Immature natural killer cell (primary cell): ENCODE measurements at regions not wholly inside any gene's neighbourhood (a gene's known extent, or its start where the extent isn't known, plus 50 kb on each side); places are given as distances from the start of the nearest gene placed in this dataset.
A peak's percentile ranks its signal among the peaks of the same experiment; 100 is the strongest.
"Not testable (repeated sequence)": the region's sequence is repeated elsewhere in the genome, so short reads cannot be mapped to it uniquely, and the experiment has no call there.

ENCODE experiments used
- DNase-seq, 3 donors: peaks; one replicate each; pipeline ENCODE4 v3.0.0; 2022; ENCODE audit warnings: mixed read lengths in 1 of 3
- H3K27ac Mint-ChIP-seq, 6 donors: one replicate each; pipeline ENCODE4 v1.8.0; 2020; ENCODE audit warnings: mixed read lengths in 6 of 6, mild to moderate bottlenecking in 5 of 6, inconsistent platforms in 4 of 6, moderate library complexity in 3 of 6
- H3K27me3 Mint-ChIP-seq, 3 donors: one replicate each; pipeline ENCODE4 v1.8.0; 2020 to 2021; ENCODE audit warnings: low read depth in 3 of 3, mild to moderate bottlenecking in 3 of 3, mixed read lengths in 3 of 3, moderate library complexity in 3 of 3, inconsistent platforms in 1 of 3
- H3K36me3 Mint-ChIP-seq, 3 donors: one replicate each; pipeline ENCODE4 v1.8.0; 2020; ENCODE audit warnings: mixed read lengths in 3 of 3, inconsistent platforms in 2 of 3, mild to moderate bottlenecking in 2 of 3
- H3K4me1 Mint-ChIP-seq, 2 donors: one replicate each; pipeline ENCODE4 v1.8.0; 2020; ENCODE audit warnings: inconsistent platforms in 2 of 2, mild to moderate bottlenecking in 2 of 2, mixed read lengths in 2 of 2, moderate library complexity in 1 of 2
- H3K4me3 Mint-ChIP-seq, 5 donors: one replicate each; pipeline ENCODE4 v1.8.0; 2020; ENCODE audit warnings: mild to moderate bottlenecking in 5 of 5, mixed read lengths in 5 of 5, inconsistent platforms in 3 of 5, moderate library complexity in 3 of 5
- H3K9me3 Mint-ChIP-seq, 6 donors: one replicate each; pipeline ENCODE4 v1.8.0; 2020; ENCODE audit warnings: mild to moderate bottlenecking in 6 of 6, mixed read lengths in 6 of 6, inconsistent platforms in 4 of 6, moderate library complexity in 3 of 6

- no peak for DNase-seq
- no peak overlapping the region for H3K27ac Mint-ChIP-seq
- H3K27me3 Mint-ChIP-seq: peaks cover 3 to 10% (median 5%) of the 10 kb centered on the region in 3 donors
- peaks cover 0 to 2% (median 0%) of the 10 kb centered on the region in 6 donors for H3K9me3 Mint-ChIP-seq
- no peaks in the 10 kb centered on the region for H3K36me3 Mint-ChIP-seq
- no peaks in the 10 kb centered on the region for H3K4me1 Mint-ChIP-seq
- no peak overlapping the region for H3K4me3 Mint-ChIP-seq
These were observed 65.0 kb upstream of the ETV3 start for GRCh38 chr1:157203166-157203565.

GRCh38 chr1:157202331-157202730, 64.1 kb upstream of the ETV3 start:
- H3K27ac Mint-ChIP-seq: no peak overlapping the region
- no peaks in the 10 kb centered on the region for H3K36me3 Mint-ChIP-seq
- H3K27me3 Mint-ChIP-seq: peaks cover 3 to 10% (median 4%) of the 10 kb centered on the region in 3 donors
- DNase-seq: no peak
- peaks cover 0 to 2% (median 0%) of the 10 kb centered on the region in 6 donors for H3K9me3 Mint-ChIP-seq
- H3K4me1 Mint-ChIP-seq: no peaks in the 10 kb centered on the region
- H3K4me3 Mint-ChIP-seq: no peak overlapping the region

DNA sequence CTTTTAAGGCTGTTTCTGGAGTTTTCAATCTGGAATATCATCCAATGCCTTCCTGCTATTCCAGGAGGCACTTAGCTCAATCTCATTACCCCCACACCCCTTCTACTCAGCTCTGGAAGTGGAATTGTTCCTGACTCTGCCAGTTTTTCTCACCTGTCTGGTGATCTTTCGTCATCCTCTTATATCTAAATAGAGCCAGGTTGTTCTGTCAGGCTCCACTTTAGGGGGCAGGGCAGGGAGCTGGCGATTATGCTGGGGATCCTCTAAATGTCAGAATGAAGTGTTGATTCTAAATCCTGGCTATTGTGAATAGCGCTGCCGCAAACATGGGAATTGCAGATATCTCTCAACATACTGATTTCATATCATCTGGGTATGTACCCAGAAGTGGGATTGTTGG, 63.6 kb upstream of the ETV3 start:
- DNase-seq: no peak
- Mint-ChIP-seq H3K4me1 (peaks cover 0 to under 1% of the 10 kb centered on the region in 2 donors), H3K27ac (no peak overlapping the region), H3K36me3 (no peaks in the 10 kb centered on the region), H3K4me3 (no peak overlapping the region), H3K27me3 (peaks cover 3 to 10% (median 4%) of the 10 kb centered on the region in 3 donors), H3K9me3 (peaks cover 0 to under 1% (median 0%) of the 10 kb centered on the region in 6 donors)

- H3K27ac Mint-ChIP-seq: no peak overlapping the region
- H3K4me1 Mint-ChIP-seq: peaks cover 4 to 7% of the 10 kb centered on the region in 2 donors
- H3K27me3 Mint-ChIP-seq: peaks cover 3 to 8% (median 3%) of the 10 kb centered on the region in 3 donors
- DNase-seq: no peak
- no peaks in the 10 kb centered on the region for H3K9me3 Mint-ChIP-seq
- no peak overlapping the region for H3K4me3 Mint-ChIP-seq
- H3K36me3 Mint-ChIP-seq: no peaks in the 10 kb centered on the region
These were observed 62.3 kb upstream of the ETV3 start for GRCh38 chr1:157200451-157200850.

GRCh38 chr1:157199421-157199755, 61.2 kb upstream of the ETV3 start:
- H3K36me3 Mint-ChIP-seq: no peaks in the 10 kb centered on the region
- H3K27ac Mint-ChIP-seq: no peak overlapping the region
- peaks cover 4 to 5% (median 5%) of the 10 kb centered on the region in 3 donors for H3K27me3 Mint-ChIP-seq
- peaks cover 4 to 7% of the 10 kb centered on the region in 2 donors for H3K4me1 Mint-ChIP-seq
- H3K4me3 Mint-ChIP-seq: no peak overlapping the region
- DNase-seq: no peak
- H3K9me3 Mint-ChIP-seq: no peaks in the 10 kb centered on the region

- no peak overlapping the region for H3K4me3 Mint-ChIP-seq
- H3K36me3 Mint-ChIP-seq: no peaks in the 10 kb centered on the region
- no peak overlapping the region for H3K27ac Mint-ChIP-seq
- no peaks in the 10 kb centered on the region for H3K9me3 Mint-ChIP-seq
- H3K4me1 Mint-ChIP-seq: peaks cover 4 to 7% of the 10 kb centered on the region in 2 donors
- peaks cover 4 to 5% (median 5%) of the 10 kb centered on the region in 3 donors for H3K27me3 Mint-ChIP-seq
- no peak for DNase-seq
These were observed 60.6 kb upstream of the ETV3 start for GRCh38 chr1:157198619-157199420.

DNA sequence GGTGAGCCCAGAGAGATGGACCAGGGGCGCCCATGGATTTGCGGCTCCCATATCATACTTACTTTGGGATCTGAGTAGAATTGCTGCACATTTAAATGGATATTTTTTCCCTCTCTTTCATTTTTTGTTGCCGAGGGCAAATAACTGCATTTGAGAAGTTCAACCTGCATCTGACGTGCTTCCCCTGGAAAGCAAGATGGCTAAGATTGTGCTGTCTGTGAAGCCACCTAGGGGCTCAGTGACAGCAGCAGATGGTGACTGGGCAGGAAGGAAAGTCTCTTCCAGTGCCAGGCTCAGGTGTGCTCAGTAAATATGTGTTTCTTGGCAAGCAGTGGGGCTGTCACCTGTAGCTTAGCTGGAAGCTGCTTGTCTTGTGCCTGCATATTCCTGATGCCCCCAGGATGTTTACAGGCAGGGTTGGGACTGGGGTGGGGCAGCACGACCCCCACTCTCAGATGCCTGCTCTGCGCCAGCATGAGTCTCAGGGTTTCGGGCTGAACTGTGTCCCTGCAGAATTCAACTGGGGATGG, 59.8 kb upstream of the ETV3 start:
- no peaks in the 10 kb centered on the region for H3K9me3 Mint-ChIP-seq
- H3K4me1 Mint-ChIP-seq: peaks cover 4 to 13% of the 10 kb centered on the region in 2 donors
- no peaks in the 10 kb centered on the region for H3K36me3 Mint-ChIP-seq
- no peak for DNase-seq
- no peak overlapping the region for H3K27ac Mint-ChIP-seq
- H3K27me3 Mint-ChIP-seq: peaks cover 4 to 5% (median 5%) of the 10 kb centered on the region in 3 donors
- no peak overlapping the region for H3K4me3 Mint-ChIP-seq

DNA sequence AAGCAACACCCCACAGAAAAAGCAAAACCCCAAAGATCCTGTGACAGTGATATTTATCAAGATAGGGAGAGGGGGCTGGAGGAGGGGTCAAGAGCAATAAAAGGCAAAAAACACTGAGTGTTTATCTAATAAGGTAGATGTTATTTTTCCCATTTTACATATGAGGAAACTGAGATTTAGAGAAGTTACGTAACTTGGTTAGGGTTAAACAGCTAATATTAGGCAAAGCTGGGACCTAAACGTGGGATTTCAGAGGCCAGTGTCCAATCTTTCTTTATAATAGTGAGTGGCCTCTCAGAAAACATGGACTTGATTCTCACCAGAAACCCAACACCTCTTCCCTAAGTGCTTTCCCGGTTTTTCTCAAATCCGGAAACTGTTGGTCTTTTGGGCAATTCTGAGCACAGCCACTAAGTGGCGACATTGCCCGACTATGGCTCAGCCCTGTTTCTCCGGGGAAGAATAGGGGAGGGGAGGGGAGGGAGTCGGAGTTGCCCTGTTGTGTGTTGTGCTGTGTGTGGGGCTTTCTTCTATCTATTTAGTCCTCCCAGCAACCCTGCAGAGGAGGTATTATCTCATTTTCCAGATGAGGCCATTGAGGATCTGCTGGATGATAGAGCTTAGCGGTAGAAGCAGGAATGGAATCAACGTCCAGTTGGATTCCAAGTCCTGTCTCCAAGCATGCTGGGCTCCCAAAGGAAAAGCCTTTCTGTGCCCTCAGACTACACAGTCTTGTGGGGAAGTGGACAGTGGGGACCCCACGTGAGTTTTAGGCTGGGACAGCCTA, 58.7 kb upstream of the ETV3 start:
- peaks cover 4 to 13% of the 10 kb centered on the region in 2 donors for H3K4me1 Mint-ChIP-seq
- H3K36me3 Mint-ChIP-seq, H3K27me3 Mint-ChIP-seq, H3K27ac Mint-ChIP-seq, DNase-seq, H3K9me3 Mint-ChIP-seq: not testable (repeated sequence)
- H3K4me3 Mint-ChIP-seq: peak overlapping the region in 1 of 5 donors; percentile 11

DNA sequence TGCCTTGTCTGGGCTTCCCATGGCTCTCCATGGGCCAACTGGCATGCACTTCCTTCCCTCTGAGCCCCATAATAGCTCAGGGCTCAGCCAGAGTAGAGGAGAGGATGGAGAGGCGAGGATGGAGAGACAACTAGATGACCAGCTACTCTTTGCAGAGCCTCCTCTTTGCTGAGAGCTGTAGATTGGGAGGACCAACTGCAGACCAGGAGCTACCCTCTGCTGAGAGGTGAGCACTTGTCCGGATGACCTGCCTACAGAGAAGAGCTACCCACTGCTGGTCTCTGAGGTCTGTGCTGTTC, 58.0 kb upstream of the ETV3 start:
- H3K27me3 Mint-ChIP-seq: peaks cover 2 to 8% (median 6%) of the 10 kb centered on the region in 3 donors
- H3K9me3 Mint-ChIP-seq: no peaks in the 10 kb centered on the region
- H3K4me3 Mint-ChIP-seq: no peak overlapping the region
- H3K27ac Mint-ChIP-seq: no peak overlapping the region
- no peak for DNase-seq
- no peaks in the 10 kb centered on the region for H3K36me3 Mint-ChIP-seq
- peaks cover 4 to 13% of the 10 kb centered on the region in 2 donors for H3K4me1 Mint-ChIP-seq

DNA sequence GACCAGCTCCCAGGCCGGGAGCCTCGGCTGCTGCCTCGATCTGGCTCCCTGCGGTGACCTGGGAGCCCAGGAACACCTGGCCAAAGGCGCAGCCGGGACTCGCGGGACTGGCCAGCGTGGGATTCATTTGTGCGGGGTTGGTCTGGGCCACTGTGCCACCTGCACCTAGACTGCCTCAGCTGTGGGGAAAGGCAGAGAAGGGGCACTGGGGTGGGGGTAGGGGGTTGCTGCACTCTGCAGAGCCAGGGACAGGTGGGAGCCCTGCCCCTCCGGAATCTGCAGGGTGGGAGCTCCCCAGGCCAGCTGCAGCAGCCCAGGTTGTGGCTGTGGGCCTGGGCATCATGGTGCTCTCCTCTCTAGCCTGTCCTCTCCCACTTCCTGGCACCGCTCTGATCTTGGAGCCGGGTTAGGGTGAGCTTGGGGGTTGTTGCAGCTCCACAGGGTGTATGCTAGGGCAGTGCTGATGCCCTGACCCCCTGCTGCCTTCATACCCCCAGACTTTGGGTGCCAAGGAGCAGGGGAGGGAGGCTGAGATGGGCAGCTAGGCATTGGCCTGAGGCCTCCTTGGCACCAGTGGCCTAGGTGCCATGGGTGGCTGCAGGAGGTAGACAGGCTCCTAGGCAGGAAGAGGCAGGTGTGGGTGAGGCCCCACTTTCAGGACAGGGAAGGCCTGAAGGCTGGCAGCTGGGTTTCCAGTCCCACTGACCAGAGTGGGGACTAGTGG, 57.5 kb upstream of the ETV3 start:
- H3K4me1 Mint-ChIP-seq: peaks cover 4 to 13% of the 10 kb centered on the region in 2 donors
- no peaks in the 10 kb centered on the region for H3K9me3 Mint-ChIP-seq
- H3K4me3 Mint-ChIP-seq: no peak overlapping the region
- peaks cover 2 to 9% (median 4%) of the 10 kb centered on the region in 3 donors for H3K27me3 Mint-ChIP-seq
- no peaks in the 10 kb centered on the region for H3K36me3 Mint-ChIP-seq
- H3K27ac Mint-ChIP-seq: no peak overlapping the region
- DNase-seq: no peak

- Mint-ChIP-seq H3K4me3 (no peak overlapping the region), H3K27me3 (peaks cover 2 to 11% (median 5%) of the 10 kb centered on the region in 3 donors), H3K27ac (no peak overlapping the region), H3K9me3 (no peaks in the 10 kb centered on the region), H3K4me1 (peaks cover 4 to 13% of the 10 kb centered on the region in 2 donors), H3K36me3 (no peaks in the 10 kb centered on the region)
- no peak for DNase-seq
These were observed 56.7 kb upstream of the ETV3 start for GRCh38 chr1:157194731-157195520.

GRCh38 chr1:157193702-157194391, 55.7 kb upstream of the ETV3 start:
- Mint-ChIP-seq H3K9me3 (no peaks in the 10 kb centered on the region), H3K27ac (no peak overlapping the region), H3K4me3 (no peak overlapping the region), H3K36me3 (no peaks in the 10 kb centered on the region), H3K27me3 (peaks cover 4 to 11% (median 11%) of the 10 kb centered on the region in 3 donors), H3K4me1 (peaks cover 4 to 13% of the 10 kb centered on the region in 2 donors)
- peak; percentile 20 to 33 (median 29) for DNase-seq

DNA sequence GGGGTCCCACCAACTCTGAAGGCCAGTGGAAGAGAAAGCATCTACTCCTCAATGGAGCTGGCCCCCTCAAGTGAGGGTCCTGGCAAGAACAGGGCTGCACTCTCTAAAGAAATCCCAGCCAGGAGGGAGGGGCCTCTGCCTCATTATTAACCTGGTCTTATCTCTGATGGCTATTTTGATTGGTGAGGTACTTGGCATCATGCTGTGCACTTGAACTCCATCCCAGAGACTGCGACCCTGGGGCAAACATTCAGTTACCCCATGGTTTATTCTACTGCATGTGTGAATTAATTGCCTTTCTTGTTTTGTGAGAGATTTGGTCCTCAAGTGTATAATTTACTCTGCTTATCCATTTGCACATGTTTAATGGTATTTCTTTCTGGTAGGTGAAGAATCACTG, 55.0 kb upstream of the ETV3 start:
- peaks cover 6 to 12% (median 9%) of the 10 kb centered on the region in 3 donors for H3K27me3 Mint-ChIP-seq

More for the DNA sequence above, 55.0 kb upstream of the ETV3 start:
- Mint-ChIP-seq H3K36me3 (no peaks in the 10 kb centered on the region), H3K9me3 (no peaks in the 10 kb centered on the region), H3K4me3 (no peak overlapping the region), H3K4me1 (peaks cover 4 to 13% of the 10 kb centered on the region in 2 donors), H3K27ac (no peak overlapping the region)
- DNase-seq: no peak
